ENCODE measurements at regions not wholly inside any gene's neighbourhood (a gene's known extent, or its start where the extent isn't known, plus 50 kb on each side); places are given as distances from the start of the nearest gene placed in this dataset.

DNA sequence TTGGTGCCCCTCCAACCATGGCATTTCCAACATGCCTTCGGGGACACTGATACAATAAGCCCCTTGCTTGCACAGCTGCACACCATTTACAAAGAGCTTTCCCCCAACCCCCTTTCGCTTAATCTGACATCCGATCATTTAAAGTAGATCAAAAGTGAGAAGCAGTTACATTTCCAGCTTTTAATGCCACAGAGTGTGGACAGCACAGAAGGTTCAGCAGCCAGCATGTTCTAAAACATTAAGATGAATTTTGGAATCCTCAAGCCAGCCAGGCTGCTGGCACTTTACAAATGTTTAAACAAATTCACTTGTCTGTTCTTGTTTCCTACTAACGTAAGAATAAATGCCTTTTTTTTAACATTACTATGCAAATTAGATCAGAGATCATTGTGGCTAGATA is 284.4 kb upstream of the LDB2 start:
- Histone ChIP-seq H3K36me3 (ENCODE audit: control insufficient read depth, insufficient read depth, low read length) (no peaks in the 10 kb centered on the region), H3K27me3 (replicated peaks; ENCODE audit: control insufficient read depth, insufficient read depth, low read length) (no peaks in the 10 kb centered on the region), H3K4me3 (replicated peaks; ENCODE audit: low read depth, low read length) (no peak overlapping the region)
- DNase-seq (ENCODE audit: extremely low read depth, insufficient read length): no peak
- TF ChIP-seq CTCF (IDR thresholded peaks at IDR 0.05; ENCODE audit: insufficient read depth, low read length, poor library complexity, severe bottlenecking): no peak

DNA sequence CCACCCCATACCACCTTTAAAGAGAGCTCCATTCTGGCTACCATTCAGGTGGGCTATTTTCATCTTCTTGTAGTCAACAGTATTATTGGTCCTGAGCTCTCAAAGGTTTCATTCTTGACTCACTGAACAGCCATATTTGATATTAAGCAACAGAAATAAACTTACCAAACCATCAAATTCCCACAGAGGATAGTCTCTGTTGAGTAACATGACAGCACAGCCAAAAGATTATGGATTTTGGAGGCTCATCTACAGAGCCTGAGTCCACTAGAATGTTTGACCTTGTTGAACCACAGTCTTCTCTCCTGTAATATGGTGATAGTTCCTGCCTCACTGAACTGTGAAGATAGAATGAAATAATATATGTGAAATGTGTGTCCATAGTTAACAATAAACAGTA is 276.3 kb upstream of the LDB2 start:
- H3K4me3 ChIP-seq (replicated peaks; ENCODE audit: low read depth, low read length): no peak overlapping the region
- no peak for TF ChIP-seq CTCF (IDR thresholded peaks at IDR 0.05; ENCODE audit: insufficient read depth, low read length, poor library complexity, severe bottlenecking)
- no peak for DNase-seq (ENCODE audit: extremely low read depth, insufficient read length)
- H3K27me3 ChIP-seq (replicated peaks; ENCODE audit: control insufficient read depth, insufficient read depth, low read length): no peaks in the 10 kb centered on the region
- H3K36me3 ChIP-seq (ENCODE audit: control insufficient read depth, insufficient read depth, low read length): no peaks in the 10 kb centered on the region

GRCh38 chr4:17173300-17173699 is 274.9 kb upstream of the LDB2 start:
- no peak for DNase-seq (ENCODE audit: extremely low read depth, insufficient read length)
- no peaks in the 10 kb centered on the region for H3K36me3 ChIP-seq (ENCODE audit: control insufficient read depth, insufficient read depth, low read length)
- TF ChIP-seq CTCF (IDR thresholded peaks at IDR 0.05; ENCODE audit: insufficient read depth, low read length, poor library complexity, severe bottlenecking): peak; percentile 62
- H3K27me3 ChIP-seq (replicated peaks; ENCODE audit: control insufficient read depth, insufficient read depth, low read length): no peaks in the 10 kb centered on the region
- H3K4me3 ChIP-seq (replicated peaks; ENCODE audit: low read depth, low read length): no peak overlapping the region

- DNase-seq (ENCODE audit: extremely low read depth, insufficient read length): no peak
- Histone ChIP-seq H3K27me3 (replicated peaks; ENCODE audit: control insufficient read depth, insufficient read depth, low read length) (no peaks in the 10 kb centered on the region; the same call in 1 of the 2 replicates), H3K36me3 (ENCODE audit: control insufficient read depth, insufficient read depth, low read length) (no peaks in the 10 kb centered on the region), H3K4me3 (replicated peaks; ENCODE audit: low read depth, low read length) (no peak overlapping the region)
- no peak for TF ChIP-seq CTCF (IDR thresholded peaks at IDR 0.05; ENCODE audit: insufficient read depth, low read length, poor library complexity, severe bottlenecking)
Observed at GRCh38 chr4:17170131-17170530, 271.7 kb upstream of the LDB2 start.

DNA sequence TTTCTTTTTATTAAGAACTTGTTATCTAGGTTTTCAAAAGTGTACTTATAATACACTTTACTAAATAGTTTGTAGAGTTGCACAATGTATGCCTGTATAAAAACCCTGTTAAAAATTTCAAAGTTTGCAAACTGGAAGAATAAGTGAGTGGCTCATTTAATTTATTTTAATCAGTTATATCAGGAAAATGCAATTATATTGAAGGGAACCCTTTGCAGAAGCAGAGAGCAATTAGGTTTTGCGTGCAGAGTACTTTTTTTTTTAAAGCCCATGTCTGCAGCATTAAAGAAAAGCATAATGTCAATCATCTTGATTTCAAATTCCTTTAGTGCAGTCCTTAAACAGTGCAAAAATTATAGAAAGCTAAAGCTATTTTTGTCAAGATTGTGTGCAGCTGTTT is 271.3 kb upstream of the LDB2 start:
- no peak for DNase-seq (ENCODE audit: extremely low read depth, insufficient read length)
- TF ChIP-seq CTCF (IDR thresholded peaks at IDR 0.05; ENCODE audit: insufficient read depth, low read length, poor library complexity, severe bottlenecking): no peak
- Histone ChIP-seq H3K36me3 (ENCODE audit: control insufficient read depth, insufficient read depth, low read length) (no peaks in the 10 kb centered on the region), H3K4me3 (replicated peaks; ENCODE audit: low read depth, low read length) (no peak overlapping the region), H3K27me3 (replicated peaks; ENCODE audit: control insufficient read depth, insufficient read depth, low read length) (no peaks in the 10 kb centered on the region; the same call in 1 of the 2 replicates)

DNA sequence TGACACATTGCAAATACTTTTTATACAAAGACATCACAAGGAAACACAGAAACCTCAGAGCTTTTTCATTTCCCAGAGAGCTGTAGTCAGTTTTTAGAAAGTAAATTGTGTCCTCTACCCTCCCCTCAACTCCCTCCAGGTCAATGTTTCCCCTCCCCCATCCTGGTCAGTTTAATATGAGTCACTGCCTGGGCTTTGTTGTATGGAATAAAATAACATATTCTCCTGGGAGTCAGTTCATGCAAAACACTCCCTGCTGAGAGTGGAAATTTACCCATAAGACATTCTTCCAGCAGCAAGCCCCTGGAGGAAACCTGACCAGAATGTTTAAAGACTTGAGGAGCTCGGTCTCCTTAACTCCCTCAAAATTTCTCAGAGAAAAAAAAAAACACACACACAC is 270.1 kb upstream of the LDB2 start:
- no peaks in the 10 kb centered on the region; the same call in 1 of the 2 replicates for H3K27me3 ChIP-seq (replicated peaks; ENCODE audit: control insufficient read depth, insufficient read depth, low read length)
- DNase-seq (ENCODE audit: extremely low read depth, insufficient read length): no peak
- TF ChIP-seq CTCF (IDR thresholded peaks at IDR 0.05; ENCODE audit: insufficient read depth, low read length, poor library complexity, severe bottlenecking): no peak
- H3K4me3 ChIP-seq (replicated peaks; ENCODE audit: low read depth, low read length): no peak overlapping the region
- no peaks in the 10 kb centered on the region for H3K36me3 ChIP-seq (ENCODE audit: control insufficient read depth, insufficient read depth, low read length)
